MM.1S (cell line): ENCODE measurements at regions not wholly inside any gene's neighbourhood (a gene's known extent, or its start where the extent isn't known, plus 50 kb on each side); places are given as distances from the start of the nearest gene placed in this dataset.
"Not testable (repeated sequence)": the region's sequence is repeated elsewhere in the genome, so short reads cannot be mapped to it uniquely, and the experiment has no call there.

Source experiments
- DNase-seq: peaks from one replicate; pipeline ENCODE4 v3.0.0-alpha.2; 2015
- H2AFZ ChIP-seq: fragments of 300-600 bp; sonication (generic); 2 replicates; pipeline ENCODE4 v1.6.0; 2016; ENCODE audit warnings: antibody characterized with exemption, low read length
- H3F3A ChIP-seq: fragments of 300-600 bp; sonication (generic); 2 replicates; pipeline ENCODE4 v1.6.1; 2016; ENCODE audit warnings: mild to moderate bottlenecking, antibody characterized with exemption, low read length, moderate library complexity, mixed read lengths; ENCODE audit not compliant: insufficient read depth
- H3K27ac ChIP-seq: fragments of 300-600 bp; sonication (generic); 2 replicates; pipeline ENCODE4 v1.5.1; 2016; ENCODE audit warnings: mild to moderate bottlenecking, low read length
- H3K27me3 ChIP-seq: fragments of 300-600 bp; sonication (generic); replicated peaks from 2 replicates; pipeline ENCODE4 v1.6.0; 2016; ENCODE audit warnings: low read length; ENCODE audit not compliant: insufficient read depth
- H3K36me3 ChIP-seq: fragments of 300-600 bp; sonication (generic); replicated peaks from 2 replicates; pipeline ENCODE4 v1.6.1; 2016; ENCODE audit warnings: mild to moderate bottlenecking, low read length, mixed read lengths; ENCODE audit not compliant: insufficient read depth
- H3K4me1 ChIP-seq: fragments of 300-600 bp; sonication (generic); 2 replicates; pipeline ENCODE4 v1.6.1; 2016; ENCODE audit warnings: low read length, mixed read lengths
- H3K4me2 ChIP-seq: fragments of 300-600 bp; sonication (generic); 2 replicates; pipeline ENCODE4 v1.6.0; 2016; ENCODE audit warnings: low read depth, low read length
- H3K4me3 ChIP-seq: fragments of 300-600 bp; sonication (generic); 2 replicates; pipeline ENCODE4 v1.5.1; 2016; ENCODE audit warnings: low read length, mixed read lengths
- H3K79me2 ChIP-seq: fragments of 300-600 bp; sonication (generic); 2 replicates; pipeline ENCODE4 v1.6.1; 2016; ENCODE audit warnings: mixed run types, low read length, mixed read lengths
- H3K9ac ChIP-seq: fragments of 300-600 bp; sonication (generic); 2 replicates; pipeline ENCODE4 v1.6.1; 2016; ENCODE audit warnings: low read length, mixed read lengths
- H3K9me2 ChIP-seq: fragments of 300-600 bp; sonication (generic); replicated peaks from 2 replicates; pipeline ENCODE4 v1.6.1; 2016; ENCODE audit warnings: mild to moderate bottlenecking, low read length, mixed read lengths; ENCODE audit not compliant: insufficient read depth
- H3K9me3 ChIP-seq: fragments of 300-600 bp; sonication (generic); replicated peaks from 2 replicates; pipeline ENCODE4 v1.6.1; 2016; ENCODE audit warnings: mild to moderate bottlenecking, low read length, mixed read lengths; ENCODE audit not compliant: insufficient read depth
- H4K20me1 ChIP-seq: fragments of 300-600 bp; sonication (generic); 2 replicates; pipeline ENCODE4 v1.6.1; 2016; ENCODE audit warnings: mild to moderate bottlenecking, low read length, moderate library complexity, mixed read lengths; ENCODE audit not compliant: insufficient read depth
- CTCF ChIP-seq: fragments of 300-600 bp; sonication (generic); IDR thresholded peaks from 2 replicates; pipeline ENCODE4 v1.5.1; 2016; ENCODE audit warnings: antibody characterized with exemption, low read length, mixed read lengths
- EZH2 ChIP-seq: fragments of 300-600 bp; sonication (generic); optimal IDR thresholded peaks from 2 replicates; pipeline ENCODE3; 2017; ENCODE audit warnings: low read depth, mild to moderate bottlenecking, antibody characterized with exemption, low read length, mixed read lengths
- EZH2phosphoT487 ChIP-seq: fragments of 300-600 bp; sonication (generic); IDR thresholded peaks from 2 replicates; pipeline ENCODE4 v1.6.1; 2018; ENCODE audit warnings: antibody characterized with exemption, low read length

- Histone ChIP-seq H3K36me3 (no peaks in the 10 kb centered on the region), H3K4me2 (no peak overlapping the region), H3K79me2 (no peaks in the 10 kb centered on the region), H3K9me3 (no peaks in the 10 kb centered on the region), H3K9ac (no peak overlapping the region), H3K27ac (no peak overlapping the region), H4K20me1 (no peaks in the 10 kb centered on the region), H3K4me3 (no peak overlapping the region), H3K9me2 (no peaks in the 10 kb centered on the region), H3F3A (no peaks in the 10 kb centered on the region), H3K27me3 (no peaks in the 10 kb centered on the region), H3K4me1 (no peaks in the 10 kb centered on the region), H2AFZ (no peak overlapping the region)
- no peak for DNase-seq
- TF ChIP-seq CTCF = no peak
- no peak for TF ChIP-seq EZH2
- TF ChIP-seq EZH2phosphoT487 = no peak
Observed at GRCh38 chr5:36802187-36802586, 74.4 kb upstream of the NIPBL start.

- not testable (repeated sequence) for H3K79me2 ChIP-seq, H3K4me2 ChIP-seq, DNase-seq, H3F3A ChIP-seq, H4K20me1 ChIP-seq, H3K9ac ChIP-seq, H3K9me3 ChIP-seq, H3K27me3 ChIP-seq, H3K4me1 ChIP-seq, H3K36me3 ChIP-seq, H3K4me3 ChIP-seq, H3K27ac ChIP-seq, H3K9me2 ChIP-seq, H2AFZ ChIP-seq
Observed at GRCh38 chr5:36813249-36813648, 63.3 kb upstream of the NIPBL start.

- no peaks in the 10 kb centered on the region for H4K20me1 ChIP-seq
- H3K9me3 ChIP-seq = no peaks in the 10 kb centered on the region
- no peak overlapping the region for H3K4me2 ChIP-seq
- H3K9ac ChIP-seq = no peak overlapping the region
- no peaks in the 10 kb centered on the region for H3K27me3 ChIP-seq
- no peaks in the 10 kb centered on the region for H3K9me2 ChIP-seq
- H3K4me3 ChIP-seq = no peak overlapping the region
- H3K36me3 ChIP-seq = no peaks in the 10 kb centered on the region
- no peak overlapping the region for H3K27ac ChIP-seq
- DNase-seq = no peak
- no peaks in the 10 kb centered on the region for H3F3A ChIP-seq
- TF ChIP-seq CTCF (no peak), EZH2phosphoT487 (no peak), EZH2 (no peak)
- no peak overlapping the region for H2AFZ ChIP-seq
- no peaks in the 10 kb centered on the region for H3K79me2 ChIP-seq
- H3K4me1 ChIP-seq = no peaks in the 10 kb centered on the region
Observed at GRCh38 chr5:36815871-36816270, 60.7 kb upstream of the NIPBL start.

- H3K4me1 ChIP-seq = no peaks in the 10 kb centered on the region
- no peak overlapping the region for H3K27ac ChIP-seq
- H3K4me3 ChIP-seq = no peak overlapping the region
- no peak for TF ChIP-seq EZH2
- H2AFZ ChIP-seq = no peak overlapping the region
- H3K9me2 ChIP-seq = no peaks in the 10 kb centered on the region
- no peaks in the 10 kb centered on the region for H3K27me3 ChIP-seq
- H3K4me2 ChIP-seq = no peak overlapping the region
- H3K9me3 ChIP-seq = no peaks in the 10 kb centered on the region
- no peaks in the 10 kb centered on the region for H4K20me1 ChIP-seq
- no peak overlapping the region for H3K9ac ChIP-seq
- H3K79me2 ChIP-seq = no peaks in the 10 kb centered on the region
- H3K36me3 ChIP-seq = no peaks in the 10 kb centered on the region
- H3F3A ChIP-seq = no peaks in the 10 kb centered on the region
- no peak for DNase-seq
Observed at GRCh38 chr5:36820900-36821299, 55.7 kb upstream of the NIPBL start.
